Testis (tissue), 2 donors: ENCODE measurements at regions not wholly inside any gene's neighbourhood (a gene's known extent, or its start where the extent isn't known, plus 50 kb on each side); places are given as distances from the start of the nearest gene placed in this dataset.
A peak's percentile ranks its signal among the peaks of the same experiment; 100 is the strongest.

Source experiments
- DNase-seq: peaks from one replicate; pipeline ENCODE4 v3.0.0-alpha.2; 2019
- H3K27ac ChIP-seq, 2 donors: fragments of 200-600 bp; sonication (generic); one replicate each; pipeline ENCODE4 v1.5.1; 2019
- H3K27me3 ChIP-seq: fragments of 200-600 bp; sonication (generic); one replicate; pipeline ENCODE4 v1.5.1; 2019
- H3K36me3 ChIP-seq: fragments of 200-600 bp; sonication (generic); one replicate; pipeline ENCODE4 v1.5.1; 2017; ENCODE audit warnings: low read depth; ENCODE audit errors: missing control alignments
- H3K4me1 ChIP-seq: fragments of 200-600 bp; sonication (generic); one replicate; pipeline ENCODE4 v1.5.1; 2019
- H3K4me3 ChIP-seq, 2 donors: fragments of 200-600 bp; sonication (generic); one replicate each; pipeline ENCODE4 v1.5.1; 2017 to 2019
- H3K9me3 ChIP-seq: fragments of 200-600 bp; sonication (generic); one replicate; pipeline ENCODE4 v1.5.1; 2017
- POLR2A ChIP-seq: fragments of 450-650 bp; IDR thresholded peaks from one replicate; pipeline ENCODE4 v1.6.1; 2017; ENCODE audit warnings: antibody characterized with exemption, mild to moderate bottlenecking, moderate library complexity
- WGBS, 2 donors: methylation state at CpG; one replicate each; pipeline ENCODE4 v1.1.5; 2018; 5-methylcytosine and 5-hydroxymethylcytosine counted together
- intact Hi-C: fragments of 100-400 bp; cut with DNase I; formaldehyde crosslinking; loops from one replicate; pipeline ENCODE4 v1.15.1; 2023; ENCODE audit warnings: low total_unique reads
- TF ChIP-seq, protein P1 (sequence below), 3 experiments: fragments of 450-650 bp in 2 of 3; fragments of 200-600 bp in 1 of 3; sonication (generic) in 1 of 3; IDR thresholded peaks; one replicate each; pipeline ENCODE4 v1.5.1; 2016 to 2019; ENCODE audit warnings: antibody characterized with exemption in 3 of 3, mild to moderate bottlenecking in 2 of 3, moderate library complexity in 1 of 3

DNA sequence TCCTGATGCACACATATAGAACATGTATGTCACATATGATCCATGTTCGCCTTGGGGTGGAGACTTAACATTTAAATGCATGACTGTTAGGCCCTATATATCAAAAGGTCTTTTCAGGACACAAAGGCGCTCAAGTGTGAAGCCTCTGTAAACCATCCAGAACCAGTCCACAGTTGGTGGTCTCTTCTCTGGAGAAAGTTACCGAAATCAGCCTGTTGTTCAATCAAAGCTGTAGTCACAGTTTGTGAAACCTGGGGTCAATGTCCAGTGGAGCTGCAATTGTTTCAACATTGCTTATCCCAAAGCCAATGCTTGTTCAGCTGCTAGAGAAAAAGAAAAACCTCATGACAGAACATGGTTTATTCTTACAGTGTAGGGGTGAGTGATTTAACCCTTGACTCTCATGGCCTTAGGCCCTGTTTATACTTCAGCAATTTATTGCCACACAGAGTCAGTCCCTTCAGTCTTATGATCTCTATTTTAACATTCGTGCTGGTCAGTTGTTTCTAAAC lies 193.6 kb upstream of the CST7 start:
- WGBS, 2 donors: 78 to 83% methylated on average over 4 of the region's 4 CpGs
- intact Hi-C loops: no loop called here
- Histone ChIP-seq H3K27ac (no peak overlapping the region), H3K27me3 (no peaks in the 10 kb centered on the region), H3K36me3 (no peaks in the 10 kb centered on the region), H3K9me3 (no peaks in the 10 kb centered on the region), H3K4me1 (no peaks in the 10 kb centered on the region), H3K4me3 (no peak overlapping the region)
- TF ChIP-seq POLR2A: no peak
- TF ChIP-seq, protein P1, sequence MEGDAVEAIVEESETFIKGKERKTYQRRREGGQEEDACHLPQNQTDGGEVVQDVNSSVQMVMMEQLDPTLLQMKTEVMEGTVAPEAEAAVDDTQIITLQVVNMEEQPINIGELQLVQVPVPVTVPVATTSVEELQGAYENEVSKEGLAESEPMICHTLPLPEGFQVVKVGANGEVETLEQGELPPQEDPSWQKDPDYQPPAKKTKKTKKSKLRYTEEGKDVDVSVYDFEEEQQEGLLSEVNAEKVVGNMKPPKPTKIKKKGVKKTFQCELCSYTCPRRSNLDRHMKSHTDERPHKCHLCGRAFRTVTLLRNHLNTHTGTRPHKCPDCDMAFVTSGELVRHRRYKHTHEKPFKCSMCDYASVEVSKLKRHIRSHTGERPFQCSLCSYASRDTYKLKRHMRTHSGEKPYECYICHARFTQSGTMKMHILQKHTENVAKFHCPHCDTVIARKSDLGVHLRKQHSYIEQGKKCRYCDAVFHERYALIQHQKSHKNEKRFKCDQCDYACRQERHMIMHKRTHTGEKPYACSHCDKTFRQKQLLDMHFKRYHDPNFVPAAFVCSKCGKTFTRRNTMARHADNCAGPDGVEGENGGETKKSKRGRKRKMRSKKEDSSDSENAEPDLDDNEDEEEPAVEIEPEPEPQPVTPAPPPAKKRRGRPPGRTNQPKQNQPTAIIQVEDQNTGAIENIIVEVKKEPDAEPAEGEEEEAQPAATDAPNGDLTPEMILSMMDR (IDR thresholded peaks at IDR 0.05): no peak
- no peak for DNase-seq

DNA sequence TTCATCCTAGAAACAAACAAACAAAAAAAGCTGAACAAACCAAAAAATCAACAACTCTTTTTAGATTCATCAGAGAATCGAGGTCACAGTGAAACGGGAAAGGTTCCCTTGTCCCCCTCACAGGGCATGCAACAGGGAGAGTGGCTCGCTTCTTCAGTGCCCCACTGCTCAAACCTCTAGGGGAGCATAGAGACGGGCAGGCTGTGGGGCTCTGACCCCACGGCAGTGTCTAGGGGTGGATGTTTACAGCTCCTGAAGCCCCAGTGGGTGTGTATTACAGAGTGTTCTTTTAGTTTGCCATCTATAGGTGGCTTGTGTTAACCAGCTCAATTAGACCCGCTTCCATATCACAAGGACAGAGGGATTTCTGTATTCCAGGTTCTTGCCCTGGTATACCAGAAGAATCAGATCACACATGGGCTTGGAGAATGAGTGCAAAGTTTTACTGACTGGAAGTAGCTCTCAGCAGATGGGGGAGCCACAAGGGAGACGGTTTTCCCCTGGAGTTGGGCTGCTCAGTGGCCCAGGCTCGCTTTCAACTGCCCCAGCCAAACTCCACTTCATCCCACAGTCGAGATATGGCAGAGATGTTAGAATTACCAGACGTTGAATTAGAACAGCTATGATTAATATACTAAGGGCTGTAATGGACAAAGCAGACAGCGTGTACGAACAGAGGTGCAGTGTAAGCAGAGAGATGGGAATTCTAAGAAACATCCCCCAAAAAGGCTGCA lies 192.6 kb upstream of the CST7 start:
- H3K27me3 ChIP-seq: no peaks in the 10 kb centered on the region
- intact Hi-C loops: no loop called here
- WGBS, 2 donors: 75 to 83% methylated on average over 12 of the region's 12 CpGs
- no peak overlapping the region for H3K4me3 ChIP-seq
- H3K4me1 ChIP-seq: no peaks in the 10 kb centered on the region
- TF ChIP-seq, protein P1 (IDR thresholded peaks at IDR 0.05): no peak
- TF ChIP-seq POLR2A: no peak
- no peaks in the 10 kb centered on the region for H3K36me3 ChIP-seq
- H3K9me3 ChIP-seq: no peaks in the 10 kb centered on the region
- peak; percentile 11 for DNase-seq
- no peak overlapping the region for H3K27ac ChIP-seq

DNA sequence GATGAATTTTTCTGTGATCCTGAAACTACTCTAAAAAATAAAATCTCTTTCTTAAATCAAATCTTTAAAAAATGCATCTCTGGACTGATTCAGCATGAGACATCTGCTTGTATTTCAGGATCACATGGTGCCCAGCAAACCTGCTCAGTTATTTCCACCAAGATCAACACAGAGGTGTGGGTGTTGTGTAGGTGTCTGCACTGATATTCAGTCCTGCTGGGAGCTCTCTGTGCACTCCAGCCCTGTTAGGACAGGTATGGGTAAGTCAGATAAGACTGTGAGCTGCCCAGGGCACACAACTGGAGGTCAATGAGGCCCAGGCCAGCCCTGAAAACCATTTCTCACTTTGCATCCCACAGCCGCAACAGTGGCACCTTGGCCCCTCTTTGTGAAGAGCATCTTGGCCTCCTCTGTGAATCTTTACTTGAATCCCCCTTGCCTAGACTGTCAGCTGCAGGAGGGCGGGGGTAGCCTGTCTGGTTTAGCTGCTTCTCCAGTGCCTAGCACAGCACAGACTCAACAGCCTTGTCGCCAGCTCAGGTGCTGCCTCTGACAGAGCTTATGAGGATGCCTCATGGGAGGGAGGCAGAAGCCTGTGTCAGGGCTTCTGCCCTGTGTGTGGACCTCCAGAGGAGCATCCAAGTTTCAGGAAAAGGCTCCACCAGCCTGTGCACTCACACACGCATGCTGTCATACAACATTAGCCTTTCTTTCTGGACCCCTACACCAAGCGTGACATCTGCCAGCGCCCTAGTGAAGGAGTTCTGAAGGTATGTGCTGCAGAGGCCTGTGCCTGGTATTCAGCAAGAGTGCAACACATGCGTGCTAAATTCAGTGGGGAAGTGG lies 187.6 kb upstream of the CST7 start:
- H3K4me3 ChIP-seq: no peak overlapping the region
- WGBS, 2 donors: 96 to 98% methylated on average over 7 of the region's 7 CpGs
- H3K9me3 ChIP-seq: no peaks in the 10 kb centered on the region
- no peaks in the 10 kb centered on the region for H3K4me1 ChIP-seq
- intact Hi-C loops: no loop called here
- no peaks in the 10 kb centered on the region for H3K36me3 ChIP-seq
- no peaks in the 10 kb centered on the region for H3K27me3 ChIP-seq
- no peak for DNase-seq
- TF ChIP-seq, protein P1 (IDR thresholded peaks at IDR 0.05): no peak
- no peak for TF ChIP-seq POLR2A
- H3K27ac ChIP-seq: no peak overlapping the region

DNA sequence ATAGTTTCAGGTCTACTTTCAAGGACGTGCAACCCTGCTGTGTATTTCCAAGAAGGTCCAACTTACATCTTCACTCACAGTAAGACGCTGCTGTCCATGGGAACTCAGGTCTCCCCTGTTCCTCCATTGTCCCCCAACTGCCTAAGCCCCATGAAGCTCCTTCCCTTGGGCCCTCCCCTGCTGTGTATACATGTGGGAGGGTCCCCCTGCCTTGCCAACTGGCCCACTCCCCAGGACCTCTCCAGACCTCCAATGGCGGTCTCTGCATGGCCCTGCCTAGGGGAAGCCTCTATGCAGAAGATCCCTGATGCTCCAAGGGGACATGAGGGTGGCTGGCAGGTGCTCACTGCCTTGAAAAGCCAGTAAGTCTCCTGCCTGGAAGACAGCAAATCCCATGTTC lies 186.7 kb upstream of the CST7 start:
- WGBS, 2 donors: 81 to 86% methylated on average over 3 of the region's 3 CpGs
- TF ChIP-seq, protein P1 (IDR thresholded peaks at IDR 0.05): no peak
- TF ChIP-seq POLR2A: no peak
- no peaks in the 10 kb centered on the region for H3K36me3 ChIP-seq
- intact Hi-C loops: no loop called here
- DNase-seq: no peak
- H3K4me1 ChIP-seq: no peaks in the 10 kb centered on the region
- no peaks in the 10 kb centered on the region for H3K9me3 ChIP-seq
- no peak overlapping the region for H3K27ac ChIP-seq
- no peaks in the 10 kb centered on the region for H3K27me3 ChIP-seq
- no peak overlapping the region for H3K4me3 ChIP-seq
